SK-N-SH (cell line): ENCODE measurements at regions not wholly inside any gene's neighbourhood (a gene's known extent, or its start where the extent isn't known, plus 50 kb on each side); places are given as distances from the start of the nearest gene placed in this dataset.

Experiments
- CTCF ChIA-PET: fragments of 300-600, 350-600 bp; formaldehyde crosslinking; extraction: SDS; loops from one replicate; lab custom pipeline; 2021; lab: Yijun Ruan, JAX
- POLR2A ChIA-PET: fragments of 350-600 bp; sonication (Branson Sonifier 250); formaldehyde crosslinking; extraction: SDS; loops from one replicate; lab custom pipeline; 2020; ENCODE audit warnings: antibody characterized with exemption, inconsistent platforms; lab: Yijun Ruan, JAX
- DNase-seq: peaks from one replicate; pipeline ENCODE4 v3.0.0; 2012
- H2AFZ ChIP-seq: fragments of 200-600 bp; sonication (generic); 2 replicates; pipeline ENCODE4 v1.8.1; 2016; ENCODE audit warnings: antibody characterized with exemption, mild to moderate bottlenecking, low read depth
- H3F3A ChIP-seq: fragments of 200-600 bp; sonication (generic); replicated peaks from 2 replicates; pipeline ENCODE3; 2016; ENCODE audit warnings: antibody characterized with exemption, mild to moderate bottlenecking; ENCODE audit not compliant: insufficient read depth
- H3K27ac ChIP-seq, 2 experiments: fragments of 200-500 bp in 1 of 2; fragments of 200-600 bp in 1 of 2; sonication (Bioruptor generic) in 1 of 2; sonication (generic), shearing (Covaris generic) in 1 of 2; 2 replicates each; pipeline versions ENCODE4 v1.5.1 to v1.6.1; 2014 to 2016; ENCODE audit warnings: low read depth in 2 of 2, inconsistent platforms in 1 of 2, low read length in 1 of 2, mild to moderate bottlenecking in 1 of 2, mixed read lengths in 1 of 2
- H3K27me3 ChIP-seq: fragments of 200-600 bp; sonication (generic), shearing (Covaris generic); 2 replicates; pipeline ENCODE4 v1.6.1; 2016; ENCODE audit warnings: mixed run types; ENCODE audit not compliant: insufficient read depth
- H3K36me3 ChIP-seq, 2 experiments: fragments of 200-500 bp in 1 of 2; fragments of 200-600 bp in 1 of 2; sonication (Bioruptor generic) in 1 of 2; sonication (generic) in 1 of 2; replicated peaks in 1 of 2; 2 replicates each; pipeline versions ENCODE3 to v1.5.1; 2014 to 2016; ENCODE audit warnings: low read length in 1 of 2, mild to moderate bottlenecking in 1 of 2; ENCODE audit not compliant: insufficient read depth in 2 of 2, control insufficient read depth in 1 of 2
- H3K4me1 ChIP-seq, 2 experiments: fragments of 200-500 bp in 1 of 2; fragments of 200-600 bp in 1 of 2; sonication (Bioruptor generic) in 1 of 2; sonication (generic), shearing (Covaris generic) in 1 of 2; 2 replicates each; pipeline versions ENCODE4 v1.5.1 to v1.6.1; 2014 to 2016; ENCODE audit warnings: low read depth in 1 of 2, low read length in 1 of 2, mixed run types in 1 of 2; ENCODE audit not compliant: insufficient read depth in 2 of 2, control insufficient read depth in 1 of 2
- H3K4me2 ChIP-seq: fragments of 200-600 bp; sonication (generic), shearing (Covaris generic); 2 replicates; pipeline ENCODE4 v1.6.1; 2017; ENCODE audit warnings: mixed run types
- H3K4me3 ChIP-seq, 2 experiments: fragments of 200-500 bp in 1 of 2; fragments of 200-600 bp in 1 of 2; sonication (Bioruptor generic) in 1 of 2; sonication (generic), shearing (Covaris generic) in 1 of 2; 2 replicates each; pipeline versions ENCODE4 v1.5.1 to v1.8.1; 2014 to 2016; ENCODE audit warnings: low read depth in 2 of 2, inconsistent platforms in 1 of 2, low read length in 1 of 2, mild to moderate bottlenecking in 1 of 2, mixed read lengths in 1 of 2, moderate library complexity in 1 of 2
- H3K79me2 ChIP-seq: fragments of 200-600 bp; sonication (generic); 2 replicates; pipeline ENCODE4 v1.8.1; 2017; ENCODE audit warnings: mild to moderate bottlenecking; ENCODE audit not compliant: insufficient read depth
- H3K9ac ChIP-seq: fragments of 200-600 bp; sonication (generic); 2 replicates; pipeline ENCODE4 v1.6.1; 2017; ENCODE audit warnings: mixed run types
- H3K9me2 ChIP-seq: fragments of 200-600 bp; sonication (generic); 2 replicates; pipeline ENCODE4 v1.6.1; 2017; ENCODE audit warnings: mixed run types
- H3K9me3 ChIP-seq: fragments of 200-600 bp; sonication (generic); 2 replicates; pipeline ENCODE4 v1.6.1; 2017; ENCODE audit warnings: mixed run types, mild to moderate bottlenecking, moderate library complexity
- H4K20me1 ChIP-seq: fragments of 200-600 bp; sonication (generic); 2 replicates; pipeline ENCODE4 v1.6.1; 2017; ENCODE audit warnings: mild to moderate bottlenecking, mixed run types; ENCODE audit not compliant: insufficient read depth
- CHD2 ChIP-seq: fragments of 150-350 bp; IDR thresholded peaks from 2 replicates; pipeline ENCODE4 v1.6.1; 2018; ENCODE audit warnings: low read length; ENCODE audit not compliant: partially characterized antibody
- EP300 ChIP-seq, 2 experiments: IDR thresholded peaks; 2 replicates each; pipeline versions ENCODE4 v1.4.0 to v1.6.1; 2012; ENCODE audit warnings: borderline replicate concordance in 1 of 2, low read depth in 1 of 2, low read length in 1 of 2
- EZH2phosphoT487 ChIP-seq: fragments of 200-600 bp; sonication (generic); IDR thresholded peaks from 2 replicates; pipeline ENCODE4 v1.6.1; 2017; ENCODE audit warnings: low read depth, mixed run types, mild to moderate bottlenecking, antibody characterized with exemption, moderate library complexity, borderline replicate concordance
- FOSL2 ChIP-seq: IDR thresholded peaks from 2 replicates; pipeline ENCODE4 v1.4.0; 2012; ENCODE audit warnings: low read depth, mild to moderate bottlenecking, moderate library complexity, borderline replicate concordance
- FOXJ3 ChIP-seq: sonication (generic); formaldehyde crosslinking; IDR thresholded peaks from 2 replicates; pipeline ENCODE4 v1.5.1; 2020; ENCODE audit warnings: mild to moderate bottlenecking, missing genetic modification reagents
- GABPA ChIP-seq: IDR thresholded peaks from 2 replicates; pipeline ENCODE4 v1.4.0; 2012; ENCODE audit warnings: low read depth, mild to moderate bottlenecking
- JUND ChIP-seq: IDR thresholded peaks from 2 replicates; pipeline ENCODE4 v1.4.0; 2012
- MEF2A ChIP-seq: IDR thresholded peaks from 2 replicates; pipeline ENCODE4 v1.4.0; 2012; ENCODE audit warnings: low read depth, borderline replicate concordance
- MXI1 ChIP-seq: IDR thresholded peaks from 2 replicates; pipeline ENCODE4 v1.6.1; 2012; ENCODE audit warnings: mild to moderate bottlenecking, low read depth, low read length, improper control_type of control experiment
- NRF1 ChIP-seq: IDR thresholded peaks from 2 replicates; pipeline ENCODE4 v1.6.1; 2012; ENCODE audit warnings: low read depth, mild to moderate bottlenecking, low read length
- RAD21 ChIP-seq: IDR thresholded peaks from 2 replicates; pipeline ENCODE4 v1.6.1; 2012; ENCODE audit warnings: mild to moderate bottlenecking, low read length
- RCOR1 ChIP-seq: fragments of 150-350 bp; IDR thresholded peaks from 2 replicates; pipeline ENCODE4 v1.6.1; 2017; ENCODE audit warnings: antibody characterized with exemption, low read length
- RFX5 ChIP-seq: IDR thresholded peaks from 2 replicates; pipeline ENCODE4 v1.6.1; 2012; ENCODE audit warnings: mild to moderate bottlenecking, improper control_type of control experiment, low read length
- RXRA ChIP-seq: IDR thresholded peaks from 2 replicates; pipeline ENCODE4 v1.4.0; 2012; ENCODE audit warnings: low read depth, mild to moderate bottlenecking, borderline replicate concordance
- SIN3A ChIP-seq: IDR thresholded peaks from 2 replicates; pipeline ENCODE4 v1.6.1; 2012; ENCODE audit warnings: low read depth, mild to moderate bottlenecking, low read length, moderate library complexity, borderline replicate concordance
- SMC3 ChIP-seq: IDR thresholded peaks from 2 replicates; pipeline ENCODE4 v1.6.1; 2012; ENCODE audit warnings: low read depth, low read length, improper control_type of control experiment
- TAF1 ChIP-seq: IDR thresholded peaks from 2 replicates; pipeline ENCODE4 v1.6.1; 2012; ENCODE audit warnings: low read depth, mild to moderate bottlenecking, low read length, moderate library complexity, borderline replicate concordance
- TCF12 ChIP-seq: IDR thresholded peaks from 2 replicates; pipeline ENCODE4 v1.4.0; 2012
- WGBS: methylation state at CpG from one replicate; pipeline ENCODE4 v1.1.6; 2017; ENCODE audit warnings: low lambda C conversion rate; 5-methylcytosine and 5-hydroxymethylcytosine counted together
- TF ChIP-seq, protein P1 (sequence below): IDR thresholded peaks from 2 replicates; pipeline ENCODE4 v1.4.0; 2012; ENCODE audit warnings: low read depth, borderline replicate concordance
- TF ChIP-seq, protein P2 (sequence below): fragments of 200-600 bp; sonication (generic); IDR thresholded peaks from 2 replicates; pipeline ENCODE4 v1.6.1; 2017; ENCODE audit warnings: antibody characterized with exemption, mild to moderate bottlenecking, moderate library complexity
- TF ChIP-seq, protein P3 (sequence below): IDR thresholded peaks from 2 replicates; pipeline ENCODE4 v1.4.0; 2012; ENCODE audit warnings: low read depth
- TF ChIP-seq, protein P4 (sequence below): IDR thresholded peaks from 2 replicates; pipeline ENCODE4; 2012

DNA sequence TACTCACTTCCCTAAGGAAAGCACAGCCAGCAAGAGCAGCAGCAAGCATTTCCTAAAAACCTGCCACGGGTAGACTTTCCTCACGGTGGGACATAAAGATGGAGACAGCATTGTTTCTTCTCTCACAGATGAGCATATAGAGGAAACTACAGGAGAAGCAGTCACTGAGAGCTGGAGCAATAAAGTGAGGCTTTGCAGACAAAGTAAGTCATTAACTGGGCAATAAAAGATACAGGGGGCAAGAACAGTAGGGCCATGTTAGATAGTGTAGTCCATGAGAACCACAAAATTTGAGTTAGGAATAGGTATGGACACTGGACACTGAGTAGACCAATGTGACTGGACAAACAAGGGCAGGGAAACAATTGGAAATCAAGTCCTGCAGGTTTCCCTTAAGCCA is 240.1 kb upstream of the NFIA start:
- ChIA-PET POLR2A (no interaction called here), CTCF (interaction anchor here (1.4 kb wide), 1 partner anchor 16 kb away, joined by 4 read pairs; no protein-coding TSS in a partner anchor)
- Histone ChIP-seq H3K4me3 (no peak overlapping the region), H3K9ac (no peak overlapping the region), H3K27me3 (no peaks in the 10 kb centered on the region), H3K9me3 (0 out of 2 replicates have a peak, but pooled peaks cover 4% of the 10 kb centered on the region), H3K4me1 (peaks cover 0 to 2% of the 10 kb centered on the region in 2 experiments; a peak in 1 of 4 replicates), H3K27ac (no peak overlapping the region), H3K9me2 (no peaks in the 10 kb centered on the region), H3K4me2 (no peak overlapping the region), H3F3A (no peaks in the 10 kb centered on the region), H4K20me1 (no peaks in the 10 kb centered on the region), H2AFZ (no peak overlapping the region), H3K36me3 (no peaks in the 10 kb centered on the region), H3K79me2 (no peaks in the 10 kb centered on the region)
- no peak for DNase-seq
- no peak for TF ChIP-seq MXI1
- TF ChIP-seq TAF1, result no peak
- TF ChIP-seq NRF1, result no peak
- no peak for TF ChIP-seq TCF12
- no peak for TF ChIP-seq JUND
- no peak for TF ChIP-seq CHD2
- no peak for TF ChIP-seq FOXJ3 (CRISPR knock-in tag)
- TF ChIP-seq EZH2phosphoT487, result no peak
- no peak for TF ChIP-seq MEF2A
- TF ChIP-seq, protein P1, sequence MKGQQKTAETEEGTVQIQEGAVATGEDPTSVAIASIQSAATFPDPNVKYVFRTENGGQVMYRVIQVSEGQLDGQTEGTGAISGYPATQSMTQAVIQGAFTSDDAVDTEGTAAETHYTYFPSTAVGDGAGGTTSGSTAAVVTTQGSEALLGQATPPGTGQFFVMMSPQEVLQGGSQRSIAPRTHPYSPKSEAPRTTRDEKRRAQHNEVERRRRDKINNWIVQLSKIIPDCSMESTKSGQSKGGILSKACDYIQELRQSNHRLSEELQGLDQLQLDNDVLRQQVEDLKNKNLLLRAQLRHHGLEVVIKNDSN, result no peak
- WGBS, result 63% methylated on average over 2 of the region's 2 CpGs

DNA sequence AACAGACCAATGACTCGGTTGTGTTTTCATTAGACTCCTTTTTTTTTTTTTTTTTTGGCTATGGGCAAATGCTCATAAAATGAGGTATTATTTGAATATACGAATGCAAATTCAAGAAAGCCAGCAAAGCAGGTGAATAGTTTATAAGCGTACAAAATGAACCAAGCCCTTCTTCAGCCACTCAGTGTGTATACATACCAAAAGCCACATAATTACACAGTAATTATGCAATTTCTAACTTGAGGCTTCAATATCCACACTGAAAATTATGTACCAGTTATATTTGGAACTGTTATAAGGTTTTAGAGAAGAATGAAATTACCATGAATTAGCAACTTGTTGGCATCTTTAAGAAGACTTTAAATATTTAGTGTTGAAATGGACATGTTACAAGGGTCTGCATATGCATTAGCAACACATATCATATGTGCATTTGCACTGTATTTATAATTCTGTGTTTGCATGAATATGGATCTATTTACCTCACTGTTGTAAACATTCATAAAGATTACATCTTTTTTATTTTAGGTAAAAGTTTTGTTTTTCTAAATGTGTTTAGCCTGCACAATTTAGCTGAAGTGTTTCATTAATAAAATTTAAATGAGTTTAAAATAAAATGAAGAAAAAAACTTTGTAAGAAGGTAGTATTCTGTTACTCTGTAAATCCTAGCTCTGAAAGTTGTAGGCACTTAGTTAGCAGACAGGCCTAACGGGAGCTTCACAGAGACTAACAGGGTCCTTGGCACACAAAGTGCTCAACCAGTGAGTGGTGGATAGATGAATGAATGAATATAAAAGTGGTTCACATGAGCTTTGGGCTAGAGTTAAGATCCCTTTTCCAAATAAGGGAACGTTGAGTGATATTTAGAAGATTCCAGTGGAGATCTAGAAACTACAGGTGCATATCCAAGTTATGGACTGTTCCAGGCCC is 241.0 kb upstream of the NFIA start:
- H3K27ac ChIP-seq, result no peak overlapping the region
- POLR2A ChIA-PET, result no interaction called here
- H3K36me3 ChIP-seq, result no peaks in the 10 kb centered on the region
- peaks cover 0 to 2% of the 10 kb centered on the region in 2 experiments; a peak in 1 of 4 replicates for H3K4me1 ChIP-seq
- no peak for DNase-seq
- no peak overlapping the region for H3K9ac ChIP-seq
- H4K20me1 ChIP-seq, result no peaks in the 10 kb centered on the region
- no peak overlapping the region for H3K4me3 ChIP-seq
- H3F3A ChIP-seq, result no peaks in the 10 kb centered on the region
- H3K4me2 ChIP-seq, result no peak overlapping the region
- CTCF ChIA-PET, result interaction anchor here (0.8 to 1.4 kb wide), 3 partner anchors 17 to 496 kb away, joined by 3 to 4 read pairs (median 3); no protein-coding TSS in a partner anchor
- WGBS, result 75% methylated on average over 5 of the region's 5 CpGs
- no peaks in the 10 kb centered on the region for H3K9me2 ChIP-seq
- 0 out of 2 replicates have a peak, but pooled peaks cover 4% of the 10 kb centered on the region for H3K9me3 ChIP-seq
- H3K27me3 ChIP-seq, result no peaks in the 10 kb centered on the region
- no peak overlapping the region for H2AFZ ChIP-seq
- no peaks in the 10 kb centered on the region for H3K79me2 ChIP-seq
- TF ChIP-seq JUND (no peak), TCF12 (no peak), GABPA (no peak), EZH2phosphoT487 (no peak), FOSL2 (no peak), EP300 (IDR thresholded peaks at IDR 0.05; ENCODE audit: borderline replicate concordance in 1 of 2, low read depth in 1 of 2, low read length in 1 of 2) (no peak), MXI1 (no peak), MEF2A (no peak), SMC3 (no peak), RXRA (no peak), SIN3A (no peak), TAF1 (no peak), RFX5 (no peak), RCOR1 (no peak), RAD21 (no peak)
- TF ChIP-seq, protein P2, sequence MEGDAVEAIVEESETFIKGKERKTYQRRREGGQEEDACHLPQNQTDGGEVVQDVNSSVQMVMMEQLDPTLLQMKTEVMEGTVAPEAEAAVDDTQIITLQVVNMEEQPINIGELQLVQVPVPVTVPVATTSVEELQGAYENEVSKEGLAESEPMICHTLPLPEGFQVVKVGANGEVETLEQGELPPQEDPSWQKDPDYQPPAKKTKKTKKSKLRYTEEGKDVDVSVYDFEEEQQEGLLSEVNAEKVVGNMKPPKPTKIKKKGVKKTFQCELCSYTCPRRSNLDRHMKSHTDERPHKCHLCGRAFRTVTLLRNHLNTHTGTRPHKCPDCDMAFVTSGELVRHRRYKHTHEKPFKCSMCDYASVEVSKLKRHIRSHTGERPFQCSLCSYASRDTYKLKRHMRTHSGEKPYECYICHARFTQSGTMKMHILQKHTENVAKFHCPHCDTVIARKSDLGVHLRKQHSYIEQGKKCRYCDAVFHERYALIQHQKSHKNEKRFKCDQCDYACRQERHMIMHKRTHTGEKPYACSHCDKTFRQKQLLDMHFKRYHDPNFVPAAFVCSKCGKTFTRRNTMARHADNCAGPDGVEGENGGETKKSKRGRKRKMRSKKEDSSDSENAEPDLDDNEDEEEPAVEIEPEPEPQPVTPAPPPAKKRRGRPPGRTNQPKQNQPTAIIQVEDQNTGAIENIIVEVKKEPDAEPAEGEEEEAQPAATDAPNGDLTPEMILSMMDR, result no peak
- TF ChIP-seq, protein P3, sequence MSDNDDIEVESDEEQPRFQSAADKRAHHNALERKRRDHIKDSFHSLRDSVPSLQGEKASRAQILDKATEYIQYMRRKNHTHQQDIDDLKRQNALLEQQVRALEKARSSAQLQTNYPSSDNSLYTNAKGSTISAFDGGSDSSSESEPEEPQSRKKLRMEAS, result no peak
- TF ChIP-seq, protein P4, sequence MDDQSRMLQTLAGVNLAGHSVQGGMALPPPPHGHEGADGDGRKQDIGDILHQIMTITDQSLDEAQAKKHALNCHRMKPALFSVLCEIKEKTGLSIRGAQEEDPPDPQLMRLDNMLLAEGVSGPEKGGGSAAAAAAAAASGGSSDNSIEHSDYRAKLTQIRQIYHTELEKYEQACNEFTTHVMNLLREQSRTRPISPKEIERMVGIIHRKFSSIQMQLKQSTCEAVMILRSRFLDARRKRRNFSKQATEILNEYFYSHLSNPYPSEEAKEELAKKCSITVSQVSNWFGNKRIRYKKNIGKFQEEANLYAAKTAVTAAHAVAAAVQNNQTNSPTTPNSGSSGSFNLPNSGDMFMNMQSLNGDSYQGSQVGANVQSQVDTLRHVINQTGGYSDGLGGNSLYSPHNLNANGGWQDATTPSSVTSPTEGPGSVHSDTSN, result no peak
- TF ChIP-seq, protein P1, result no peak
